Spleen (tissue), 11 donors: ENCODE measurements at regions not wholly inside any gene's neighbourhood (a gene's known extent, or its start where the extent isn't known, plus 50 kb on each side); places are given as distances from the start of the nearest gene placed in this dataset.

Source experiments
- DNase-seq: peaks from one replicate; pipeline ENCODE4 v3.0.0-alpha.2; 2020
- H3K27ac ChIP-seq, 8 donors: fragments of 200-600 bp; sonication (generic) in 7 of 8; 1 replicate in 4 of 8; 2 replicates in 4 of 8; pipeline versions ENCODE4 v1.5.0 to v1.8.0; 2016 to 2021; ENCODE audit warnings: inconsistent platforms in 4 of 8, mild to moderate bottlenecking in 4 of 8, moderate library complexity in 1 of 8
- H3K27me3 ChIP-seq, 7 donors: fragments of 200-600 bp; sonication (generic) in 6 of 7; replicated peaks in 1 of 7; 1 replicate in 4 of 7; 2 replicates in 3 of 7; pipeline versions ENCODE4 v1.5.0 to v1.8.0; 2016 to 2021; ENCODE audit warnings: inconsistent platforms in 3 of 7, mild to moderate bottlenecking in 1 of 7
- H3K36me3 ChIP-seq, 6 donors: fragments of 200-600 bp; sonication (generic) in 5 of 6; 1 replicate in 4 of 6; 2 replicates in 2 of 6; pipeline versions ENCODE4 v1.5.0 to v1.8.0; 2016 to 2021; ENCODE audit warnings: inconsistent platforms in 2 of 6
- H3K4me1 ChIP-seq, 6 donors: fragments of 200-600 bp; sonication (generic) in 5 of 6; 1 replicate in 3 of 6; 2 replicates in 3 of 6; pipeline versions ENCODE4 v1.5.0 to v1.8.0; 2016 to 2021; ENCODE audit warnings: inconsistent platforms in 3 of 6
- H3K4me3 ChIP-seq, 8 donors: fragments of 200-600 bp; sonication (generic) in 7 of 8; 1 replicate in 4 of 8; 2 replicates in 4 of 8; pipeline versions ENCODE4 v1.5.0 to v1.8.0; 2016 to 2021; ENCODE audit warnings: inconsistent platforms in 4 of 8, mild to moderate bottlenecking in 4 of 8, moderate library complexity in 2 of 8
- H3K9me3 ChIP-seq, 8 donors: fragments of 200-600 bp; sonication (generic) in 7 of 8; 1 replicate in 4 of 8; 2 replicates in 4 of 8; pipeline versions ENCODE4 v1.5.0 to v1.8.0; 2016 to 2021; ENCODE audit warnings: inconsistent platforms in 4 of 8
- CTCF ChIP-seq, 11 experiments: fragments of 200-600 bp in 7 of 11; fragments of 450-650 bp in 4 of 11; sonication (generic) in 4 of 11; IDR thresholded peaks in 8 of 11; conservative IDR thresholded peaks in 3 of 11; 1 replicate in 7 of 11; 2 replicates in 4 of 11; pipeline versions ENCODE4 v1.4.0 to v1.8.0; 2016 to 2021; ENCODE audit warnings: antibody characterized with exemption in 11 of 11, inconsistent platforms in 4 of 11, mild to moderate bottlenecking in 1 of 11
- POLR2A ChIP-seq, 3 donors: fragments of 450-650 bp; IDR thresholded peaks; one replicate each; pipeline ENCODE4 v1.5.1; 2017; ENCODE audit warnings: antibody characterized with exemption in 3 of 3, mild to moderate bottlenecking in 1 of 3
- POLR2AphosphoS5 ChIP-seq, 3 donors: sonication (generic); formaldehyde crosslinking; IDR thresholded peaks; one replicate each; pipeline ENCODE4 v1.5.1; 2017; ENCODE audit warnings: antibody characterized with exemption in 3 of 3
- WGBS, 5 donors: extraction: QIAGEN DNeasy Blood & Tissue Kit in 3 of 5; methylation state at CpG; one replicate each; pipeline versions ENCODE4 v1.1.5 to v1.1.7; 2013 to 2018; 5-methylcytosine and 5-hydroxymethylcytosine counted together
- intact Hi-C: fragments of 100-400 bp; cut with DNase I; formaldehyde crosslinking; loops from one replicate; pipeline ENCODE4 v1.15.0; 2023; ENCODE audit warnings: low total_unique reads
- donor health status: healthy with polysubstance abuse.
- donor health status: DM: no; HTN: no; CAD: no; lungs with moderate emphysema.
- donor health status: DM: no; HTN: no; CAD: no.
- donor health status: Bipolar disorder and iron deficiency.
- donor health status: healthy.
- donor health status: DM: no; HTN: no; CAD: no.
- donor health status: DM: yes; HTN: yes; CAD: no.

- peaks cover 0 to 10% (median 0%) of the 10 kb centered on the region in 8 donors for H3K9me3 ChIP-seq
- H3K27ac ChIP-seq: no peak overlapping the region
- no peaks in the 10 kb centered on the region for H3K27me3 ChIP-seq
Observed at GRCh38 chr4:187006189-187006618, 282.5 kb upstream of the FAT1 start.

GRCh38 chr4:187010052-187010451 lies 286.4 kb upstream of the FAT1 start:
- Histone ChIP-seq H3K27me3 (no peaks in the 10 kb centered on the region), H3K36me3 (no peaks in the 10 kb centered on the region), H3K4me1 (no peaks in the 10 kb centered on the region), H3K9me3 (peaks cover 0 to 4% (median 0%) of the 10 kb centered on the region in 8 donors), H3K4me3 (no peak overlapping the region), H3K27ac (no peak overlapping the region)
- no peak for TF ChIP-seq CTCF (IDR thresholded peaks at IDR 0.05 in 8 of 11, conservative IDR thresholded peaks at IDR 0.05 in 3 of 11)
- TF ChIP-seq POLR2AphosphoS5 (IDR thresholded peaks at IDR 0.05): no peak
- no peak for TF ChIP-seq POLR2A (IDR thresholded peaks at IDR 0.05)
- DNase-seq: no peak
- intact Hi-C loops: no loop called here
- WGBS, 5 donors: 83 to 87% (median 84%) methylated on average over 3 of the region's 3 CpGs

More at GRCh38 chr4:187006189-187006618, 282.5 kb upstream of the FAT1 start:
- no peaks in the 10 kb centered on the region for H3K4me1 ChIP-seq
- intact Hi-C loops: no loop called here
- no peak for TF ChIP-seq CTCF (IDR thresholded peaks at IDR 0.05 in 8 of 11, conservative IDR thresholded peaks at IDR 0.05 in 3 of 11)
- TF ChIP-seq POLR2AphosphoS5 (IDR thresholded peaks at IDR 0.05): no peak
- no peak for TF ChIP-seq POLR2A (IDR thresholded peaks at IDR 0.05)
- DNase-seq: no peak
- 41 to 56% (median 52%) methylated on average over 3 of the region's 3 CpGs for WGBS, 5 donors
- no peak overlapping the region for H3K4me3 ChIP-seq
- no peaks in the 10 kb centered on the region for H3K36me3 ChIP-seq

- H3K9me3 ChIP-seq: peaks cover 0 to 4% (median 0%) of the 10 kb centered on the region in 8 donors
- no peak for DNase-seq
- 60 to 76% (median 65%) methylated on average over 3 of the region's 3 CpGs for WGBS, 5 donors
- intact Hi-C loops: no loop called here
- H3K4me1 ChIP-seq: no peaks in the 10 kb centered on the region
- no peak overlapping the region for H3K27ac ChIP-seq
- no peaks in the 10 kb centered on the region for H3K36me3 ChIP-seq
- TF ChIP-seq POLR2AphosphoS5 (IDR thresholded peaks at IDR 0.05) (no peak), POLR2A (IDR thresholded peaks at IDR 0.05) (no peak), CTCF (IDR thresholded peaks at IDR 0.05 in 8 of 11, conservative IDR thresholded peaks at IDR 0.05 in 3 of 11) (no peak)
- H3K27me3 ChIP-seq: no peaks in the 10 kb centered on the region
- no peak overlapping the region for H3K4me3 ChIP-seq
Observed at GRCh38 chr4:187016101-187016500, 292.4 kb upstream of the FAT1 start.

GRCh38 chr4:187017147-187017546 lies 293.5 kb upstream of the FAT1 start:
- DNase-seq: no peak
- WGBS, 5 donors: 49 to 58% (median 53%) methylated on average over 3 of the region's 3 CpGs
- TF ChIP-seq POLR2AphosphoS5 (IDR thresholded peaks at IDR 0.05): no peak
- no peak for TF ChIP-seq POLR2A (IDR thresholded peaks at IDR 0.05)
- TF ChIP-seq CTCF (IDR thresholded peaks at IDR 0.05 in 8 of 11, conservative IDR thresholded peaks at IDR 0.05 in 3 of 11): no peak
- Histone ChIP-seq H3K4me3 (no peak overlapping the region), H3K27me3 (no peaks in the 10 kb centered on the region), H3K9me3 (peaks cover 0 to 4% (median 0%) of the 10 kb centered on the region in 8 donors), H3K4me1 (no peaks in the 10 kb centered on the region), H3K27ac (no peak overlapping the region), H3K36me3 (no peaks in the 10 kb centered on the region)
- intact Hi-C loops: no loop called here
